Right kidney (tissue), 1 donor: ENCODE measurements at regions not wholly inside any gene's neighbourhood (a gene's known extent, or its start where the extent isn't known, plus 50 kb on each side); places are given as distances from the start of the nearest gene placed in this dataset.
"Not testable (repeated sequence)": the region's sequence is repeated elsewhere in the genome, so short reads cannot be mapped to it uniquely, and the experiment has no call there.

Source experiments
- DNase-seq: peaks from one replicate; pipeline ENCODE4 v3.0.0-alpha.2; 2016

DNA sequence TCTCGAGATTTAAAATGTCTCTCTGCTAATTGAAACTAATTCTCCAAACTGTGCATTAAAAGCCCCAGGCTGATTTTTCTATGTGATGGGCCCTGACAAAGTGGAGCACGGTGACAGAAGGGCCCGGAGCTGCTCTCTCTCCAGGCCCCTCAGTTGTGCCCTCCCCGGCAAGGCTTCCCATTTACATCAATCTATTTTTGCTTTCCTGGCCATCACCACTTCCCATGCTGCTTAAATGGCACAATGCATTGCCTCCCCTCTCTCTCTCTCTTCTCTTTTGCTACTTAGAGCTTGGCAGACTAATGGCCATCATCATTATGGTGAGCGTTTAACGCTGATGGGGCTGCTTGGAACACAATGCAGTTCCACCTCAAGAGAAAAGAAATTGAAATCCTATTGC is 270.7 kb upstream of the DIO3 start:
- DNase-seq: no peak

DNA sequence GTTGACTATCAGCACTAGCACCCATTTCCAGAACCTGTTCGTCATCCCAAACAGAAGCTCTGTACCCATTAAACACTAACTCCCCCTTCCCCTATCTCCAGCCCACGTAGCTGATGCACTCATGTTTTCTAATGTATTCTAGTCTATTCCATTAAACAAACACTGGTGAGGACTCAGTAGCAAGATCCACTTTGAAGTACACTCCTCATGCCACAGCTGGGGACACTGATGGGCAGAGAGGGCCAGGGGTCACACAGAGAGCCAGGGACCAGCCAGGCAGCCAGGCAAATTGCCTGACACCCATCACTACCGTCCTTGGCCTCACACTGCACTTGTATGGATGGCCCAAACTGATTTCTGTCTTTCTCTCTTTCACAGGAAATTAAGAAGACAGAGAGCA is 269.9 kb upstream of the DIO3 start:
- no peak for DNase-seq

DNA sequence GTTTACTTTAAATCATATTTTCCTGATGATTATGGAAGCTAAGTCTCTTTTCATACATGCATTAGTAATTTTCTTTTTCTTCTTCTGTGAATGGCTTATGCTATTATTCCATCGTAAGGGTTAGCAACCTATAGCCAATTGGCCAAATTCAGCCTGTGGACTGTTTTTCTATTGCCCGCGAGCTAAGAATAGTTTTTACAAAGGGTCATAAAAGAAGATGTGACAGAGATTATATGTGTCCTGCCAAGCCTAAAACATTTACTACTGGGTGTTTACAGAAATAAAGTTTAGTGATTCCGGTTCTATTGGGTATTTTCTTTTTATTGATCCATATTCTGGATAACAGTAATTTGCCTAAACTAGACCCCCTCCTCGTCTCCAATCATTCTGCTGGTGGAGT is 268.8 kb upstream of the DIO3 start:
- no peak for DNase-seq

DNA sequence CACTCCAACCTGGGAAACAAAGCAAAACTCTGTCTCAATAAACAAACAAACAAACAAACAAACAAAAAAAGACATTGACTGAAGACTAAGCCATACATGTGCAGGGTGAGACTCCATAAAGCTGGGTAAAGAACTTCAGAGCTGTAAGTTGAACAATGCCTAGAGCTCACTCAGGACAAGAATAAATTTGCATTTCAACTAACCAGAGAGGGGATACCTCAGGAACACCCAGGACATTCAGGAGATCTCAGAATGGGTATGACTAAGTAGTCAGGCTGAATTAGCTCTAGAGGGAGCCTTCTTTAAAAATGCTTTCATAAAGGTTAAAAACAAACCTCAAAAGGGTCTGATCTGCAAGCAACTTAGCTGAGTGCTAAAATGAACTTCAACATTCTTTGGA is 267.7 kb upstream of the DIO3 start:
- DNase-seq: no peak

DNA sequence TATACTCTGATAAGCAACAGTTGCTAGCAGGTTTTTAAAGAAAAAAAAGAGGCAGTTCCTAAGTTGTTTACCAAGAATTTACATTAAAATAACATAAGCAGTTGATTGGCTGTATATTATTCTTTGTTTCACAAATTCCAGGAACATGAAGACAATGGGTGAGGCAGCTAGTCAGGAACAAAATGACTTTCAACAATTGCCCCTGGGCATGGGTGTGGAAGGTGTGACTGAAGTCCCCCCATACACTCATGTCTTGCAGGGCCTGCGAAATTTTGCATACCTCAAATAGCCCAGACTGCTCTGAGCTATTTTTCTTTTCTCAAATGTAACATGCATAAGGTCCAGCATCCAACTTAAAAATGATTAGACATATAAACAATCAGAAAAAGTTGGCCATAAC is 267.2 kb upstream of the DIO3 start:
- no peak for DNase-seq

DNA sequence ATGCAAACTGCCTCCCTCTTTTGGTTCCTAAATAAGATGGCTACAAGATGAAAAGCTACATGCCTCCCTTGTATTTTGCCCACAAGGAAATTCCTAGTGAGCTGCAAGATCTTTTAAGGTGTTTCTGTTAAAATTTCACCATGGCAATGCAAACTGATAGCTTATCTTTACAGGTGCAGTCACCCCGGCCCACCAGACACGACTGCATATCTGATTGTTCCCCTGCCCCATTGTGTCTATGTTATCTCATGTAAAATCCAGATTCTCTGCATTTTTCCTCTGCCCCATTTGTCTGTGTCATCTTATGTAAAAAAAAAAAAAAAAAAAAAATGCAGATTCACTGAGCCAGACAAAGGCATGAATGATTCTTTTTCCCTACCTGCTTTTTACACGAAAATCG is 261.5 kb upstream of the DIO3 start:
- not testable (repeated sequence) for DNase-seq

DNA sequence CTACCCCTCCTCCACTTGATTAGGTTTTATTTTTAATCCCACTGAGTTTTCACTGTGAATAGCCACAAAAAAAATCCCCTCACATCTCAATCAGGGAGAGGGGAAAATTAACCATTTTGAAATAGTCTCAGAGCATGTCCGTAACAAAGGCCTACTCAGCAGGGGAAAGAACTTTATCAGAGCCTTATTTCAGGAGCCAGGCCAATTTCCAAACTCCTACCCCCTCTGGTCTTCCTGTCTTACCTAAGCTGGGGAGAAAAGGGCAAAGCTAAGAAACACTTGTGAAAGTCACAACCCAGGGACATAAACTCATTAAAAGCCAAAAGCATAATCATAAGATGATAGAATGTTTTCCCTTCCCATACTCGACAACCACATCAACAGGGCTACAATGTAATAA is 260.3 kb upstream of the DIO3 start:
- no peak for DNase-seq

DNA sequence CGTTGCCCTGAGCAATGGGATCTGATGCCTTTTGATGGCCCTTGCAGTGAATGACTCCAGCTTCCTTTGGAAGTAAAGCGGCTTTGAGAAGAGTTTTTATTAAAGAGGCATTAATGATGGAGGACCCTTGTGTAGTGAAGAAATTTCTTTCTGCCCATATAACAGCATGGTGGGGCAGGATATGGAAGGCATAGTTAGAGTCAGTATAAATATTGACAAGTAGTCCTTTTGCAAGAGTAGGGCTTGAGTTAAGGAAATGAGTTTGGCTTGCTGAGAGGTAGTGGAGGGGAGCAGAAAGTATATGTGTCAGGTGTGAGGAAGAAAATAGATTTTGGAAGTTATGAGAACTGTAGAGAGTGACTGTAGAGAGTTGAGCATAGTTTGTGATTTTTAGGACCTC is 254.1 kb upstream of the DIO3 start:
- not testable (repeated sequence) for DNase-seq

DNA sequence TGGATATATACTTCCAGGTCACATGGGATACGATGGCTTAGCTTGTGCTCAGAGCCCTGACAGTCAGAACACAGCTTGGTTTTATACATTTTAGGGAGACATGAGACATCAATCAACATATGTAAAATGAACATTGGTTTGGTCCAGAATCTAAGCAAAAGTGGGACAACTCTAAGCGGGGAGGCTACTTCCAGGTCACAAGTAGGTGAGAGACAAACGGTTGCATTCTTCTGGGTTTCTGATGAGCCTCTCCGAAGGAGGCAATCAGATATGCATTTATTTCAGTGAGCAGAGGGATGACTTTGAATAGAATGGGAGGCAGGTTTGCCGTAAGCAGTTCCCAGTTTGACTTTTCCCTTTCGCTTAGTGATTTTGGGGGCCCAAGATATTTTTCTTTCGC is 250.1 kb upstream of the DIO3 start:
- DNase-seq: not testable (repeated sequence)

DNA sequence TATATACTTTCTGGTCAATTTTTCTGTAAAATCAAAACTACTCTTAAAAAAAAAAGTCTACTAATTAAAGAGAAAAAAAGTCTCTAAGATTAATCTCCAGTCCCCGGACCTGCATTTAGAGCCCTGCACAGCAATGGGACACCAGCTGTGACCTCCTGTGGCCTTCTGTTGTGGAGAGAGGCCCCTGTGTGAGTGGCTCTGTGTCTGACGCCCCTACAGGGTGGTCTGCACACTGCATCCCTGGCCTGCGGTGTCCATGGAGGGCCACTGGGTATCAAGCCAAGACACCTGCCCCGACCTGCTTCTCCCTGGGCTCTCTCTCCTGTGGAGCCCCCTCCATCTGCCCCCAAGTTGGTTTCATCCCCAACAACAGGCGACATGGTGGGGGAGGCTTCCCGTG is 248.0 kb upstream of the DIO3 start:
- DNase-seq: no peak

DNA sequence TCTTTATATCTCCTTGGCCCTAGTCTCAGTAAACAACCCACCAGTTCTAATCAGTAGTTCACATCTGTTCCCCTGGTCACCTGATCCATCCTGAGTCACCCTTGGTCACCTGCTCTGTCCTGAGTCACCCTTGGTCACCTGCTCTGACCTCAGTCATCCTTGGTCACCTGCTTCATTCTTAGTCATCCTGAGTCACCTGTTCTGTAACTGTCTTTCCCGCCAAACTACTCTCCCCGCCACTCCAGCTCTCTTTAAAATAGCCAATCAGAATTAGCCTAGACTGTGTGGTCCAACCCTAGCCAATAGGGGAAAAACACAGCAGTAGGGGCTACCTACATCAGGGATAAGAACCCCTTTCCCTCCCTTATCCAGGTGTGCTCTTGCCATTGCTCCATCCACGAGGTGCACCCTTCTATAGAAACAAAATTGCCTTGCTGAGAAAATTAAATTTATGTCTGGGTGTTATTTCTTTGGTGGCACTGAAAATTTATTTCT is 245.4 kb upstream of the DIO3 start:
- DNase-seq: no peak

DNA sequence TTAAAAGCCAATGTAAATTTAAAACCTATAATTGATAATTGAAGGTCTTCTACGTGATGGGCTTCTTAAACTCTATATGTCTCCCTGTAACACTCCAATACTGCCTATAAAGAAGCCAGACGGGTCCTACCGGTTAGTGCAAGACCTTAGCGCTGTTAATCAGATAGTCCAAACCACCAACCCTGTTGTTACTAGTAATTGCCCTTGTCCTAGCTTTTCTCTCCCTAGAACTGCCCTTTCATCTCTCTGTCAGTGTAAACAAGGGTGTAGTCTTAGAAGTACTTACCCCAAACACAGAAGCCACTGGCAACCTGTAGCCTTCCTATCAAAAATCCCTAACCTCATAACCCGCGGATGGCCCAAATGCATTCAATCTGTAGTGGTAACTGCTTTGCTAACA is 243.0 kb upstream of the DIO3 start:
- DNase-seq: no peak

DNA sequence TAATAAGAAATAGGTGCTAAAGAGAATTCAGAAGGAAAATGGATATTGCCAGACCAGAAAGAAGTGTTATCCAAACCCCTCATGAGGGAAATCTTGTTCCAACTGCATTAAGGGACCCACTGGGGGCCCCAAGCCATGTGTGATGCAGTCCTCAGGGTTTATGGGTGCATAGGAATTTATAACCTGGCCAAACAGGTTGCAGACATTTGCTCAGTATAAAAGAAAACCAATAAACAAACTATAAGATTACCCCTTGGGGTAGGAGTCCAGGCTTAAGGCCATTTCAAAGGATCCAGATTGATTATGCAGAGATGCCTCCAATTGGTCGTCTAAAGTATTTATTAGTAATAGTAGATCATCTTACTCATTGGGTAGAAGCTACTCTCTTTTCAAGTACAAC is 240.9 kb upstream of the DIO3 start:
- DNase-seq: no peak

DNA sequence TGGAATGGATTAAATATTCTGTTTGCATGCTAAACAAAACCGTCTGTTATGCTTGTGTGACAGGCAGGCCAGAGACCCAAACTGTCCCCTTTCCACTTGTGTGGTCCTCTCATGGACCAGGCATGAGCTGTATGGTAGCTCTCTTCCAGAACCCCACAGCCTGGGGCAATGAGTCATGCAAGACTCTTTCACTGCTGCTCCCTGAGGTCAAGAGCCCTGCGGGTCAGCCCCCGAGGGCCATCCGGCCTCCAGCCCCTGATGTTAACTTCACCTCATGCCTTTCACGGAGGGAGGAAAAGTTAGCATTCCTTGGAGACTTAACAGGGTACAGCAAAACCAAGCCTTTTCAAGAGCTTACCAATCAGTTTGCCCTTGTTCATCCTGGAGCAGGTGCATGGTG is 239.1 kb upstream of the DIO3 start:
- no peak for DNase-seq

DNA sequence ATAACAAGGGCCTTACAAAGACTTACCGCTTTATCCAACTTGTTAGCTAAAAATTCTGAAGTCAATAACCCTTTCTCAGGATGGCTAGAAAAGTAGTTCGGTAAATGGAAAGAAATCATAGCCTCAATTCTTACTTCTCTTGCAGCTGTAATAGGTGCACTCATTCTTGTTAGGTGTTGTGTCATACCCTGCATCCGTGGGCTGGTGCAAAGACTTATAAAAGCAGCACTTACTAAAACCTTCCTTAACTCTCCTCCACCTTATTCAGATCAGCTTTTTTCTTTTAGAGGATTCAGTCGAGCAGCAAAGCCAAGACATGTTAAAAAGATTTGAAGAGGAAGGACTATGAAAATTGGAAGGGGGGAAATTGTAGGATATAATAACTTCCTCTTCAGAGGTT is 238.2 kb upstream of the DIO3 start:
- no peak for DNase-seq

DNA sequence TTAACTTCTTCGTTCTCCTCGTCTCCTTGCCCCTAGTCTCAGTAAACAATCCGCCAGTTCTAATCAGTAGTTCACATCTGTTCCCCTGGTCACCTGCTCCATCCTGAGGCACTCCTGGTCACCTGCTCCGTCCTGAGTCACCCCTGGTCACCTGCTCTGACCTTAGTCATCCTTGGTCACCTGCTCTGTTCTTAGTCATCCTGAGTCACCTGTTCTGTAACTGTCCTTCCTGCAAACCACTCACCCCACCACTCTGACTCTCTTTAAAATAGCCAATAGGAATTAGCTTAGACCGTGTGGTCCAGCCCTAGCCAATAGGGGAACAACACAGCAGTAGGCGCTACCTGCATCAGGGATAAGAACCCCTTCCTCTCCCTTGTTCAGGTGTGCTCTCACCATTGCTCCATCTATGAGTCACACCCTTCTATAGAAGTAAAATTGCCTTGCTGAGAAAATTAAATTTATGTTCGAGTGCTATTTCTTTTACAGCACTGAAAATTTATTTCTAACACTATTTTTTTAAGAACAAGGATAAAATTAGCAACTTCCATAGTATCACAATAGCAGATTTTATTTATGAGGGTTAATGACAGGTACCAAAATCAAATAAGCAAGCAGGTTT is 237.6 kb upstream of the DIO3 start:
- DNase-seq: not testable (repeated sequence)

DNA sequence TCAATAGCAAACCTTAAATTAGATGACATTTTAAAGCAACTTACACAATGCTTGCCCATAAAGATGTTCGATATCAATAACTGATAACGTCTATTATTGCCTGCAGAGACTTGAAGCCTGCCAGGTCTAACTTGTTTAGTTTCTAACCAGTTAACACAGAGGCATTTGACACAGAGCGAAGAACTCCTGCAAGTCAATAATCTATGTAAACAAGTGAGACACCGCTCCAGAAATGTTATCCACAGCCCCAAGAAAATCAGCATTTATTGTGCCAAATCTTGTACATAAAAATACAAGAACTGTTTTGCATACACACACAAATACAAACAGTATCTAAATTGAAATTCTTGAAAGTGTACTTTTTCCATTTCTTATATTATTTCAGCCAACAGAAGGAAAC is 236.0 kb upstream of the DIO3 start:
- no peak for DNase-seq

DNA sequence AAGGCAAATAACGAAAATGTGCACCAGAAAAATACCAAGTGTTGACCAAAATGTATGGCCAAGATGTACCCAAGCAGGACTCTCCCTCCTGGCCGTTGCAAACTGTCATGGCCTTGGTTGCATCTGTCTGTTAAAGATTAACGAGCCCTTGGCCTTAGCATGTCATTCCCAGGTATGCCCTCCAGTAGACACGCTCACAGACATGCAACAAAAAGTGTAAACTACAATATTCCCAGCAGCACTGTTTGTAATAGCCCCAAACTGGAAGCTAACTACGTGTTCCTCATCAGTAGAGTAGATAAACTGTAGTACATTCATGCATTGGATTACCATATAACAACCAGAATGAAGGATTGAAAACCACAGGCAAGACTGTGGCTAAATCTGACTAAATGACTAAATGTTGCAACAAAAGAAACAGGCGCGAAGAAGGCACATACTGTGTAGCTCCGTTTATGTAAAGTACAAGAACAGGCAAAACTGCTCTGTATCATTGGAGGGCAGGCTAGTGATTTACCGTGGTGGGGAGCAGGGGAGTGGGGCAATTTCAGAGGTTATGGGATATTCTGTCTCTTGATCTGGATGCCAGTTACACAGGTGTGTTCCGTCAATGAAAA is 232.8 kb upstream of the DIO3 start:
- DNase-seq: peak; percentile 12

DNA sequence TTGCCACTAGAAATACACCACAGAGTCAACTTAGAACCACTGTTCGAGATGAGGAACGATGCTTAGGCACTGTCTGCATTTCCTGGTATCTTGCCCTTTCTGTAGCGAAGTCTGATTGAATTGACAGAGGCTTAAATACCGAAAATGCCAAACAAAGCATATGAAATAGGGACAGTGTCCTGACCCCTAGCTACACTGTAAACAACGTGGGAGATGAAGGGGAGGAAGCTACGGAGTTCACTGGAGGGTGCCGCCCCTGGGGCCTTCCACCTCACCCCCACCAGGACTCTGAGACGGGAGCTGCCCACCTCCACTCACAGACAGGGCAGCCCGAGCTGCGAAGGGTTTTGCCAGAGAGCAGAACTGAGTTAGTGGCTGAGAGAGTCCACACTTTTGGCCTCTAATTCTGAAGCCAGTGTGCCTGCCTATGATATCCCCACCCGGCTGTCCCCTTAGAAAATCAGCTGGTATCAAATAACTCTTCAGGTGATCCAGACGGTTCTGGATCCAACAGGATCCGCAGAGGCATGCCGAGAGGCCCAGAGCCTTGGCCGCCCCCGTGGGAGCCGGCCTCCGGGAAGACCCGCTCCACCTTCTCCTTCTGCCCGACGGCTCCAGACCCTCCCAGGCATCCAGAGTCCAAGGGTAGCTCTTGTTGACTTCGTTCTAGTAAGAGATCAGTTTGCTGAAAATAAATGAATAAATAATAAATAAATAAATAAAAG is 230.7 kb upstream of the DIO3 start:
- no peak for DNase-seq

DNA sequence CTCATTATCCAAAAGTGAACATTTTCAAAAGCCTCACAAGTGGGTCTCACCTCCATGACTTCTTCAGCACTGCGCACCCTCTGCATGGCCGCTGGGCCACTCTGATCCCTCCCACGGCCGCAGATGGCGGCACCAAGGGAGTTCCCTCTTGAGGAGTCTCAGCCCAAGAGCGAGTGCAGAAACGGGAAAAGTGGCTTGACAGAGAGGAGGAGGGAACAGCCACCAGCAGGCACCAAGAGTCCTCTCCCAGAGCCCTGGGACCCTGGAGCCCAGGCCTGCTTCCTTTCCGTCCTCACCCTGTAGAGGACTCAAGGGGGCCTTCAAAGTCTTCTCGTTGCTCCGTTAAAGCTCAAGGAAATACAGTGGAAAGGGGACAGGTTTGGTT is 230.2 kb upstream of the DIO3 start:
- DNase-seq: no peak

DNA sequence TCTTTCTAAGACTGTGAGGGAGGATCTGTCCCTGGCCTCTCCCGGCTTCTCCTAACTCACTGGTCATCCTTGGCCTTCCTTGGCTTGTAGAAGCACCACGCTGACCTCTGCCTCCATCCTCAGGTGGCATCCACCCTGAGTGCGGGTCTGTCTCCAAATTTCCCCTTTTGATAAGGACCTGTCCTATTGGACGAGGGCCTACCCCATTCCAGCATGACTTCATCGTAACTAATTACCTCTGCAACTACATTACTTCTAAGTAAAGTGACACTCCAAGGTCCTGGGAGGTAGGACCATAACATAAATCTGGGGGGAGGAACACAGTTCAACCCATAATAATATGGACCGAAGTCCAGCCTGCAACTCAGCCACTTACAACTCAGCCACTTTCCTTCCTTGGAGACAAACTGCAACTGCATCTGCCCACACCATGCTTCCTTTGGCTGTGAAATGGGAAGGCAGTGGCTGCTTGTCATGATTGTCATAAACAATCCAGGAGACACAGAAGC is 229.6 kb upstream of the DIO3 start:
- no peak for DNase-seq

DNA sequence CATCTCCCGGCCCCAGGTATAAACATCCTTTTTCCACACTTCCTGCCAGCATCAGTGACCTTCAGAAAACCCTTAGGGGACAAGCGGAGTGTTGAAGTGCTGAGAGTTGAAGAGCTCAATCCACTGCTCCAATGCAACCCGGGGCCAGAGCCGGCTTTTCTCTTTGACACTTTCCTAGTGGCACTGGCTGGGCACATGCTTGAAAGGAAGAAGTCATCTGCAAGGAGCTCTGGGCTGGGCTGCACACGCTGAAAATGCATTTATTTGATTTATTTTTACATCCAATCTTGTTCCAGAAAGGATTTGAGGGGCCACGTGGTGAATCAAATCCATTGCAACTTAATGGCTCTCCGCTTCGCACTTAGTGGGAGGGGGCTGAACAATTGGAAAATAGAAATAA is 229.0 kb upstream of the DIO3 start:
- DNase-seq: no peak

DNA sequence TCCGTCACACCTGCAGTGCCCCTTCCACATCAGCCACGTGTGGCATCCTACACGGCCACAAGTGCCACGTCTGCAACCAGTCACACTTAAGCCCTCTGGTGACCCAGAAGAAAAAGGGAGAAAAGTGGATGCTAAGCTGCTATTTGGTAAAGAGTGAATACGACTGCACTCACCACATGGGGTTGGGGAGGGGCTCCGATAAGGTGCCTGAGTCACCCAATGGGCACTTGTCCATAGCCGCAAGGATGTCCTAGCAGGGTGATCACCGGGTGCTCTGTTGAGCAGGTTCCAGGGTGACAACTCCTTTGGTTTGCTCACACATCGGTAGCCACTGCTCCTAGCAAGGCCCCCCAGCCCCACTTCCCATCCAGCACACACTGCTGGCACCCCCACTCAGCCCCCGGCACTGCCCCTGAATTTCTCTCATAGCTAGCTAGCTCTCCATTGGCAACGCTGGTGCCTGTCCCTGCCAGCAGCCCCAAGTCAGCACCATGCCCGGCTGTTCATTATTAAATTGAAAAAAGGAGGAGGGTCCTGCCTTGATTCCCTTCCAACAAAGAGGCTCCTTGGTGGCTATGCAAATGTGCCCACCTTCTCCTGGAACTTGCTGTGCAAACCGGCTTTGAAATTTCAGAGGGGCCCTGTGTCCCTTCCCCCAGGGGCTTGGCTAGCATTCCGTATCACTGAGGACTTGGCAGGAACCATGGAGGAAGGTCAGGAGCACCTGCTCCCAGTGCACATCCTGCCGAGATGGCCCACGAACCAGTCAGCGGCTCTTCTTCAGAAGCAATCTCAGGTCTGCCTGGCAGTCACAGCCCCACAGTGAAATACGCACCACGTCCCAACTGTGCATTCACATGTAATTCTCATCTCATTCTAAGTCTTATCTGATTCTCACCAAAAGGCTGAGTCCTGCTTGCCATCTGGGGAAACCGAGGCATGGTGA is 227.7 kb upstream of the DIO3 start:
- no peak for DNase-seq
